Spinal cord (tissue), 9 donors: ENCODE measurements at regions not wholly inside any gene's neighbourhood (a gene's known extent, or its start where the extent isn't known, plus 50 kb on each side); places are given as distances from the start of the nearest gene placed in this dataset.
"Not testable (repeated sequence)": the region's sequence is repeated elsewhere in the genome, so short reads cannot be mapped to it uniquely, and the experiment has no call there.

Experiments
- DNase-seq, 6 donors: peaks; one replicate each; pipeline versions ENCODE4 v3.0.0 to v3.0.0-alpha.2; 2013 to 2015; ENCODE audit warnings: low spot score in 6 of 6, low read depth in 4 of 6
- H3K27ac ChIP-seq: one replicate; pipeline ENCODE4 v1.5.1; 2013; ENCODE audit warnings: low read depth, low read length, control low read depth
- H3K27me3 ChIP-seq: one replicate; pipeline ENCODE4 v1.6.1; 2013; ENCODE audit warnings: low read length; ENCODE audit not compliant: control insufficient read depth, insufficient read depth
- H3K36me3 ChIP-seq: one replicate; pipeline ENCODE4 v1.6.1; 2013; ENCODE audit warnings: low read length; ENCODE audit not compliant: control insufficient read depth, insufficient read depth
- H3K4me1 ChIP-seq: one replicate; pipeline ENCODE4 v1.6.1; 2013; ENCODE audit warnings: low read length; ENCODE audit not compliant: control insufficient read depth, insufficient read depth
- H3K4me3 ChIP-seq: one replicate; pipeline ENCODE4 v1.5.1; 2013; ENCODE audit warnings: low read depth, low read length, control low read depth
- H3K9me3 ChIP-seq: one replicate; pipeline ENCODE4 v1.6.1; 2013; ENCODE audit warnings: low read length; ENCODE audit not compliant: control insufficient read depth, insufficient read depth
- WGBS: methylation state at CpG from one replicate; pipeline ENCODE4 v1.1.5; 2013; ENCODE audit warnings: missing lambda C conversion rate; ENCODE audit not compliant: insufficient coverage; 5-methylcytosine and 5-hydroxymethylcytosine counted together
- donor health status: healthy.

DNA sequence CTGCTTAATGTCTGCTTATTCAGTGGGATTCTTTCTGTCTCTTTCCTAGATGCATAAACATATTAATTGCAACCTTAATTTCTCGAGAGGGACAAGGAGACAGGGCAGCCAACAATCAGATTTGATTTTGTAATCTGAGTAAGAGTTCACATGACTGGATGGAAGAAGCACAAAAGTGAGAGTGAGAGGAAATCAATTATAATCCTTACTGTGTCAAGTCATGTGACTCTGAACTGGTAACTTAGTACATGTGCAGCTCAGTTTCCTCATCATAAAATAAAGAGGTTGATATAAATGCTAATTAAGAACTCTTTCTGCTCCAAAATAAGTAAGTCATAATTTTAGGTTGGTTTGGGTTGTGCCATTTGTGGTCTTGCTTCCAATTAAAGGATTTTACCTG lies 439.5 kb downstream of the AMY1C start:
- no peaks in the 10 kb centered on the region for H3K9me3 ChIP-seq
- DNase-seq = no peak
- no peaks in the 10 kb centered on the region for H3K27me3 ChIP-seq
- H3K4me1 ChIP-seq = no peaks in the 10 kb centered on the region
- no peak overlapping the region for H3K4me3 ChIP-seq
- H3K36me3 ChIP-seq = no peaks in the 10 kb centered on the region
- H3K27ac ChIP-seq = no peak overlapping the region
- WGBS = no CpG with 5 or more reads among the region's 1 CpG

DNA sequence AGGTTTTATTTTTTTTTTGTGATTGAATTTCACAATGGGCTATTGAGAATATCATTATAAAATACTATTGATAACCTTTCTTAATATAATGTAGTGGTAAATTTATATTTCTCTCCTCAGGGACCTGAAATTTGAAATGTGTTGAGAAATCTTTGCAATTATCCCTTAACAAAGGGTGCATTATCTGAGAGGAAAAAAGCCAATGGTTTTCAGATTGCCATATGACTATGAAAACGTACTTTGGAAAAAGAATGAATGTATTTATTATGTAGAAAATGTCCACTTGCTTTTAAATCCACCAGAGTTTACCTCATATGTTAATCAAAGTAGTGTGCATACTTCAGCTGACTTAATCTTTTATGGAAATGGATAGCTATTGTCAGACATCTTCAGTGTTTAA lies 441.1 kb downstream of the AMY1C start:
- Histone ChIP-seq H3K9me3 (no peaks in the 10 kb centered on the region), H3K4me1 (no peaks in the 10 kb centered on the region), H3K36me3 (no peaks in the 10 kb centered on the region), H3K4me3 (no peak overlapping the region), H3K27ac (no peak overlapping the region), H3K27me3 (no peaks in the 10 kb centered on the region)
- no peak for DNase-seq
- no CpG with 5 or more reads among the region's 1 CpG for WGBS

DNA sequence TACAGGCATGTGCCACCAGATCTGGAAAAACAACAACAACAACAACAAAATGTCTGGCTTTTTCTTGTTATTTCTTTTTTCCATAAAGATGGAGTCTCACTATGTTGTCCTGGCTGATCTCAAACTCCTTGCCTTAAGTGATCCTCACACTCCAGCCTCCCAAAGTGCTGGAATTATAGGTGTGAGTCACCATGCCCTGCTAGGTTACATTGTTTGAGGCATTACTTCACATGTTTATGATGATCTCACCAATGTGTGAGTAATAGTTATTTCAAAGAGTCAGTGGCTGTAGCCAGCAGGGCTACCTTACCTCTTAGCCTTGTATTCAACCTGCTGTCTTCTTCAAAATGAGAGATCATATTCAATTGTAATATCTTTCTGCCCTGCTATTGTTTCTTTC lies 445.7 kb downstream of the AMY1C start:
- DNase-seq = no peak
- Histone ChIP-seq H3K27me3 (no peaks in the 10 kb centered on the region), H3K27ac (no peak overlapping the region), H3K36me3 (no peaks in the 10 kb centered on the region), H3K9me3 (no peaks in the 10 kb centered on the region), H3K4me3 (no peak overlapping the region), H3K4me1 (no peaks in the 10 kb centered on the region)

DNA sequence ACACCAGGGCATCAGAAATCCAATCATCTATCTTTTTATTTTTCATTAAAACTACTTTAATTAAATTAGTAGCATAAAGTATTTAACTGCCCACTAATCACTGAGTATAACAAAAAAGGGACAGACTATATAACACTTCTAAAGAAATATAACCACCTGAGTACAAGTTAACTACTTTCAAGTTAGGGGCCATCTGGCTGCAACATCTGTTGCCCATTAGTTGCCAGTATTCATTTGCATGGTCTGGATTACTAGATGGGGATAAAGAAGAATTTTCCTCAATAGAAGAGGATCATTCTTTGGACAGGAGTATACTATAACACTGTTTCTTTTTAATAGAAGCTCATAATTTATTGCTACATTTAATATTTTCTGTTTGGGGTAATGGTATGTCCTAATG lies 446.4 kb downstream of the AMY1C start:
- peak in 2 of 6 donors; percentile 21 for DNase-seq
- Histone ChIP-seq H3K36me3 (no peaks in the 10 kb centered on the region), H3K4me1 (no peaks in the 10 kb centered on the region), H3K27ac (no peak overlapping the region), H3K4me3 (no peak overlapping the region), H3K27me3 (no peaks in the 10 kb centered on the region), H3K9me3 (peaks cover 4% of the 10 kb centered on the region)

DNA sequence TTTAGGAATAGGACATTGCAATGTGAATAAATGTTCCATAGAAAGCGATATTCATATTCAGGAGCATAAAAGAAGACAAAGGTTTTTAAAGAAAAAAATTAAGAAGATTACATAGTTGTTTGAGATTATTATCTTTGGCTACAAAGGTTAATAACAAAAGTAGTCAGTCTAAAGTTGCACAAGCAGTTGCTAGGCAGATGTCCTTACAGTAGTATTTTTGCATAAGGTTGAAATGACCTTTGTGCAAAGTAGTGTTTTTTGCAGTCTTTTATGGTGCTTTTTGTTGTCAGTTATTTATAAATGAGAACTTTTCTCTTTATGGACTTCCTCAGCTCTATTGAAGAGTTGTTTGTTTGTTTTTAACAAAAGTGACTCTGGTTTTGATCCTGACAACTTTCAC lies 447.8 kb downstream of the AMY1C start:
- Histone ChIP-seq H3K4me3 (no peak overlapping the region), H3K36me3 (no peaks in the 10 kb centered on the region), H3K27me3 (no peaks in the 10 kb centered on the region), H3K27ac (no peak overlapping the region), H3K9me3 (peaks cover 6% of the 10 kb centered on the region), H3K4me1 (no peaks in the 10 kb centered on the region)
- no CpG with 5 or more reads among the region's 1 CpG for WGBS
- no peak for DNase-seq

DNA sequence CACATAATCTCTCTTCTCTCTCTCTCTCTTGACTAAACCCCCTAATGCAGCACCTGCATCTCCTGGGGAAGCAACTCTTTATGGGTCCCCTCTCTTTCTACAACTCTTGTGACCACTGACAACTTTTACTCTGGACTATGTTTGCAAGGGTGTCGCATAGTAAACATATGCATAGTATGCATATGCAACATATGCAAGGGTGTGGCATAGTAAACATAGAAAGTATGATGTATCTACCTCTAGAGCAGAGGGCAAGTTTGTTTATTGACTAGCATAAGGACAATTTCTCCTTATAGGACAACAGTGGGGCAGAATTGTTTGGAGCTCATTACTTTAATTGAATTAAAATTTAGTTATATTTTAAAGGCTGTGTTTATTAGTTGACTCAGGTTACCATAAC lies 462.5 kb downstream of the AMY1C start:
- WGBS = no CpG with 5 or more reads among the region's 1 CpG
- Histone ChIP-seq H3K27me3 (no peaks in the 10 kb centered on the region), H3K4me3 (no peak overlapping the region), H3K9me3 (no peaks in the 10 kb centered on the region), H3K4me1 (no peaks in the 10 kb centered on the region), H3K36me3 (no peaks in the 10 kb centered on the region), H3K27ac (no peak overlapping the region)
- DNase-seq = no peak

DNA sequence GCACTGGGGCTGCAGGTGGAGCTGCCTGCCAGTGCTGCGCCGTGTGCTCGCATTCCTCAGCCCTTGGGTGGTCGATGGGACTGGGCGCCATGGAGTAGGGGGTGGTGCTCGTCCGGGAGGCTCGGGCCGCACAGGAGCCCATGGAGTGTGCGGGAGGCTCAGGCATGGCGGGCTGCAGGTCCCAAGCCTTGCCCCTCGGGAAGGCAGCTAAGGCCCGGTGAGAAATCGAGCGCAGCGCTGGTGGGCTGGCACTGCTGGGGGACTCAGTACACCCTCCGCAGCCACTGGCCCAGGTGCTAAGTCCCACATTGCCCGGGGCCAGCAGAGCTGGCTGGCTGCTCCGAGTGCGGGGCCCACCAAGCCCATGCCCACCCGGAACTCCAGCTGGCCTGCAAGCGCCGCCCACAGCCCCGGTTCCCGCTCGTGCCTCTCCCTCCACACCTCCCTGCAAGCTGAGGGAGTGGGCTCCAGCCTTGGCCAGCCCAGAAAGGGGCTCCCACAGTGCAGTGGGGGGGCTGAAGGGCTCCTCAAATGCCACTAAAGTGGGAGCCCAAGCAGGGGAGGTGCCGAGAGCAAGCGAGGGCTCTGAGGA lies 467.8 kb downstream of the AMY1C start:
- WGBS = 94% methylated on average over 22 of the region's 28 CpGs
- not testable (repeated sequence) for DNase-seq, H3K36me3 ChIP-seq, H3K4me1 ChIP-seq, H3K27me3 ChIP-seq, H3K27ac ChIP-seq, H3K9me3 ChIP-seq, H3K4me3 ChIP-seq

DNA sequence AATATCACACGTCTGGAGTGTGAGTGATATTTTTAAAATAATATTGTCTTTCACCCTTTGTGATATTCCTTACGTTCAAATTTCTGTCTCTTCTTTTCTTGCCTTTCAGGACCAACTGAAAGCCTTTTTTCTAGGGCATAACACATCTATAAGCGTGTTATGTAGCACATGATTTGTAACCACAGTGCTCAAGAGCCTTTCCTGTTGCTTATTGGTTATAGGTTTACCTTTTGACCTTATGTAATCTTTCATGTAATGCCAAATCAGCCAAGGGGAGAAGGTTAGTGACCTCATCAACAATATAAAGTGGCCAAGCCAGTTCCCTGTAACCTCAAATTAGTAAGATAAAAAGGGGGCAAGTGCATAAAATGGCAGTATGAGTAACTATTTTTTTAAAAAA lies 480.2 kb downstream of the AMY1C start:
- no peak for DNase-seq
- no peaks in the 10 kb centered on the region for H3K4me1 ChIP-seq
- no CpG with 5 or more reads among the region's 3 CpGs for WGBS

DNA sequence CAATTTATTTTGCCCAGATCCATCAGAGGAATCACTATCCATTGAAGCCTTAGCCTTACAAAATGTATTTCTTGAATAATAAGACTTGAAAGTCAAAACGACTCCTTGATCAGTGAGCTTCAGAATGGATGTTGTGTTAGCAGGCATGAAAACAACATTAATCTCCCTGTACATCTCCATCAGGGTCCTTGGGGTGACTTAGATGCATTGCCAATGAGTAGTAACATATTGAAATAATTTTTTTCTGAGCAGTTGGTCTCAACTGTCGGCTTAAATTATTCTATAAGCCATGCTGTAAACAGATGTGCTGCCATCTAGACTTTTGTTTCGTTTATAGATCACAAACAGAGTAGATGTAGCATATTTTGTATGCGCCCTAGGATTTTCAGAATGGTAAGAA lies 482.0 kb downstream of the AMY1C start:
- Histone ChIP-seq H3K4me1 (no peaks in the 10 kb centered on the region), H3K27me3 (no peaks in the 10 kb centered on the region), H3K27ac (no peak overlapping the region), H3K36me3 (no peaks in the 10 kb centered on the region), H3K9me3 (no peaks in the 10 kb centered on the region), H3K4me3 (no peak overlapping the region)
- 100% methylated on average over 1 of the region's 4 CpGs for WGBS
- DNase-seq = no peak

More for the DNA sequence above, 480.2 kb downstream of the AMY1C start:
- Histone ChIP-seq H3K4me3 (no peak overlapping the region), H3K27ac (no peak overlapping the region), H3K9me3 (no peaks in the 10 kb centered on the region), H3K27me3 (no peaks in the 10 kb centered on the region), H3K36me3 (no peaks in the 10 kb centered on the region)

DNA sequence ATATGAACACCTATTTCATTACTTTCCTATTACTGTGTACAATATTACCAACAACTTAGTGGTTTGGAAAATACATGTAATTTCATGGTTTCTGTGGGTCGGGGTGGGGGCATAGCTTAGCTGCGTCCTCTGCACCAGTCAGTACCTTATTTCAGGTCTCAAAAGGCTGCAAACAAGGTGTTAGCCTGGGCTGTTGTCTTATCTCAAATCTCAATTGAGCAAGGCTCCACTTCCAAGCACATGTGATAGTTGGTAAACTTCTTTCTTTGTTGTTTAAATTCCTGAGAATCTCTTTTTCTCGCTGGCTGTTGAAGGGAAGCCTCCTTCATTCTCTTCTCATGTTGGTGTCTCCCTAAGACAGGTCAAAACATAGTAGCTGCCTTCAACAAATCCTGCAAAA lies 485.4 kb downstream of the AMY1C start:
- Histone ChIP-seq H3K4me1 (no peaks in the 10 kb centered on the region), H3K27ac (no peak overlapping the region), H3K36me3 (no peaks in the 10 kb centered on the region), H3K4me3 (no peak overlapping the region), H3K27me3 (no peaks in the 10 kb centered on the region), H3K9me3 (no peaks in the 10 kb centered on the region)
- no peak for DNase-seq
- 60% methylated on average over 1 of the region's 3 CpGs for WGBS
